ENCODE measurements at regions not wholly inside any gene's neighbourhood (a gene's known extent, or its start where the extent isn't known, plus 50 kb on each side); places are given as distances from the start of the nearest gene placed in this dataset.

GRCh38 chr9:135035781-135036760, 51.4 kb upstream of the OLFM1 start:
- Mint-ChIP-seq H3K4me3 (no peak overlapping the region), H3K36me3 (no peaks in the 10 kb centered on the region), H3K9me3 (no peaks in the 10 kb centered on the region), H3K27me3 (peaks cover 0 to 2% of the 10 kb centered on the region in 2 donors), H3K4me1 (ENCODE audit: low read depth in 2 of 2) (no peaks in the 10 kb centered on the region), H3K27ac (no peak overlapping the region)
- DNase-seq (ENCODE audit: low spot score) (no peak), ATAC-seq (no peak)

GRCh38 chr9:135036861-135037465, 50.5 kb upstream of the OLFM1 start:
- no peaks in the 10 kb centered on the region for H3K36me3 Mint-ChIP-seq

GRCh38 chr9:135037521-135038250, 49.8 kb upstream of the OLFM1 start:
- H3K27me3 Mint-ChIP-seq = peaks cover 0 to 4% of the 10 kb centered on the region in 2 donors
- no peak overlapping the region for H3K27ac Mint-ChIP-seq
- H3K4me3 Mint-ChIP-seq = no peak overlapping the region
- H3K9me3 Mint-ChIP-seq = no peaks in the 10 kb centered on the region
- H3K36me3 Mint-ChIP-seq = no peaks in the 10 kb centered on the region
- no peak for ATAC-seq
- no peaks in the 10 kb centered on the region for H3K4me1 Mint-ChIP-seq (ENCODE audit: low read depth in 2 of 2)
- DNase-seq (ENCODE audit: low spot score) = no peak

More at GRCh38 chr9:135036861-135037465, 50.5 kb upstream of the OLFM1 start:
- Mint-ChIP-seq H3K9me3 (no peaks in the 10 kb centered on the region), H3K27ac (no peak overlapping the region), H3K27me3 (peaks cover 0 to 2% of the 10 kb centered on the region in 2 donors), H3K4me1 (ENCODE audit: low read depth in 2 of 2) (no peaks in the 10 kb centered on the region), H3K4me3 (no peak overlapping the region)
- no peak for DNase-seq (ENCODE audit: low spot score)
- ATAC-seq = peak in 1 of 2 donors; percentile 10
